Gastroesophageal sphincter (tissue), 3 donors: ENCODE measurements at regions not wholly inside any gene's neighbourhood (a gene's known extent, or its start where the extent isn't known, plus 50 kb on each side); places are given as distances from the start of the nearest gene placed in this dataset.

Source experiments
- CTCF ChIP-seq, 4 experiments: fragments of 200-600 bp in 2 of 4; fragments of 450-650 bp in 2 of 4; sonication (generic) in 1 of 4; IDR thresholded peaks; one replicate each; pipeline ENCODE4 v1.5.1; 2017 to 2019; ENCODE audit warnings: antibody characterized with exemption in 4 of 4, mild to moderate bottlenecking in 2 of 4, moderate library complexity in 2 of 4
- EP300 ChIP-seq: sonication (generic); formaldehyde crosslinking; IDR thresholded peaks from one replicate; pipeline ENCODE4 v1.6.1; 2017; ENCODE audit warnings: antibody characterized with exemption, mild to moderate bottlenecking

- no peak for TF ChIP-seq EP300
- no peak for TF ChIP-seq CTCF (IDR thresholded peaks at IDR 0.05)
Measured at GRCh38 chr2:240201866-240202265, 61.4 kb upstream of the OTOS start.
